HG03025 (cell line): ENCODE measurements at regions not wholly inside any gene's neighbourhood (a gene's known extent, or its start where the extent isn't known, plus 50 kb on each side); places are given as distances from the start of the nearest gene placed in this dataset.

Source experiments
- ATAC-seq: cut with Tn5 transposase; IDR thresholded peaks from one replicate; pipeline ENCODE4 v1.9.1; 2021; ENCODE audit warnings: mild to moderate bottlenecking, moderate library complexity; ENCODE audit not compliant: unreplicated experiment, low FRiP score

DNA sequence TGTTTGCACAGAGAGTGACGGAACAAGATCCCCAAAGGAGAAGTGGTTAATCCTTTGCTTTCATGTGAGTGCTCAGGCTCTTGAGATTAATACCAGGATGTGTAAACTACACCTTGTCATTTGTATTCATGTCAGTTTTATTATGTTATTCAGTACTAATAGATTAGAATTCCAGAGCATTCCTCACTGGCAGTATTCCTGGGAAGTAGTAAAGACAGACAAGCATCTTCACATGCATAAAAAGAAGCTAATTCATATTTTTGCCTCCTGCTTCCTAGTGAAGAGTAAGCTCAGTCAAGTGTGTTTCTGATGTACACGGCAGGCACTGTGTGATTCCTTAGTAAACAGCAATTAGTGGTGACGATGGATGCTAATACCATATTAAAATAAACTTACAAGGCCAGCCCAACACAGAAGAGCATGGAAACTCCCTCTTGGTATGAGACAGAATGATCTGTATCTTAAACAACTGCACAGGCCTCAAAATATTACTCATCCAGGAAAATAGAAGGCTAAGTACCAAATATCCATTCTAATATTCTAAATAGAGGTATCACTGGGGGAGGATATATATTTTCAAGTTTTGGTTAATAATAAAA is 336.8 kb upstream of the MCTP2 start:
- ATAC-seq, result no peak

DNA sequence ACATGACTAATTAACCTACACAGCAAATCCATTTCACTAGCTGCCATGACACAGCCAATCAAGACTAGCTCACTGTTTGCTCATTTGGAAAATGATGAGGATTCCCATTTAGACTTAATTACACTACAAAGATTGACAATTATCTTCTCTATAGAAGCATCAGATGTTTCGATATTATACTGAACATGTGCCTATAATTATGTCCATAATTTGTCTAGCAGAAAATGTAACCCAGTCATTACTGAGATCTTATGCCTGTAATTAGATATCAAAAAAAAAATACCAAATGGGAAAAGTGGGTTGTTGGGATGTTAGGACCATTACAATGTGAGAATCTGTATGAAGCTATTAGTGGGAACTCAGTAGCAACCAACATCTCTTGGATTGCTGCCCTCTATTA is 344.2 kb upstream of the MCTP2 start:
- no peak for ATAC-seq

DNA sequence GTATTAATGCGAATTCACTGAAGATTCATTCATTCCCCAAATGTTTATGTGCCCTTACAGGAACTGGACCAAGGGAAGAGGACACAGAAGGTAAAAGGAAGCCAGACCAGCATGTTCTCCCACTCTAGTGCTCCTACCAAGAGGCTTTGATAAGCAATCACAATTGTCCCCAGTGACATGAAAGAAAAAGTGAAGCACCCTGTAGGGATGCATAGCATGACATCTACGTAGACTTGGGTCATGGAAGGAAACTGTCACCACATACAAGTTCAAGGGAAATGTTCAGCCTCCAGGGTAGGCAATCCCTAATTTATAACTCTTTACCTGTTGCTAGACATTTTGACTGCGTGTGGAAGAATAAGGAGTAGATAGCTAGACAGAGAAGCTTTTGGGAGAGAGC is 348.6 kb upstream of the MCTP2 start:
- ATAC-seq, result no peak

GRCh38 chr15:93882141-93882540 is 349.2 kb upstream of the MCTP2 start:
- ATAC-seq, result no peak

GRCh38 chr15:93881310-93881709 is 350.1 kb upstream of the MCTP2 start:
- ATAC-seq, result no peak

- ATAC-seq, result no peak
These were observed 351.0 kb upstream of the MCTP2 start for GRCh38 chr15:93880358-93880757.

- no peak for ATAC-seq
These were observed 360.8 kb upstream of the MCTP2 start for GRCh38 chr15:93870583-93870982.

GRCh38 chr15:93866948-93867347 is 364.4 kb upstream of the MCTP2 start:
- ATAC-seq, result no peak

DNA sequence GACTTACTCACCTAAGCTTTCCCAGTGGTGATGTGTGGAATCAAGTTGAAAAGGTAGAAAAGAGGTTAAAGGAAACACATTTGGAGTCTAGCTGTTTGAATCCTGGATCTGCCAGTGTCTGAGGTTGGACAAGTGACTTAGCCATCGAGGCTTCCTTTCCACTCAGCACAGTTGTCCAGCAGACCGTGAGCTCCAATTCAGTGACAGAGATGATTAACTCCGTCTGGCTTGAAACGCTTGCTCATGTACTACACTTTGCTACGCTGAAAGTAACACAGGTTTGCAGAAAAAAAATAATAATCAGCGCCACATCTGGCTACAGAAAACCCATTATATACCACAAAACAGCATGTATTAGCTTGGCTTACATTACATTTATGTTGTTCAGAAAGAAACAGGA is 364.9 kb upstream of the MCTP2 start:
- no peak for ATAC-seq

DNA sequence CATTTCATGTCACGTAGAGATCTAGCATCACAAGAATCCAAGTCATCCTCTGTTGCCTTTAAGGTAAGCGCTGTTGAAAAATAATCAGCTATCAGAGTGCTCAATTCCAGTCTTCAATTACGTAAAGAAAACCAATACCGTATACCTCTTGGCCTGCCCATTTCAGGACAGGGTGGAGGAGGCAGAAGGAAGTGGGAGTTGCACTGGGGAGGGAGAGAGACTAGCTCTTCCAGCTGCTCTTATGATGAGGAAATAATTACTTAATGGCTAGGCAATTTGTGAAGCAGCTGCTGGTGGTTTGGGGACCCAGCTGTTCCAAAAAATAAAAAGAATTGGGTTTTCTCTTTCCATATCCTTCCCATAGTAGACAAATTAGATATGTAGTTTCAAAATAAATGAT is 365.8 kb upstream of the MCTP2 start:
- no peak for ATAC-seq

DNA sequence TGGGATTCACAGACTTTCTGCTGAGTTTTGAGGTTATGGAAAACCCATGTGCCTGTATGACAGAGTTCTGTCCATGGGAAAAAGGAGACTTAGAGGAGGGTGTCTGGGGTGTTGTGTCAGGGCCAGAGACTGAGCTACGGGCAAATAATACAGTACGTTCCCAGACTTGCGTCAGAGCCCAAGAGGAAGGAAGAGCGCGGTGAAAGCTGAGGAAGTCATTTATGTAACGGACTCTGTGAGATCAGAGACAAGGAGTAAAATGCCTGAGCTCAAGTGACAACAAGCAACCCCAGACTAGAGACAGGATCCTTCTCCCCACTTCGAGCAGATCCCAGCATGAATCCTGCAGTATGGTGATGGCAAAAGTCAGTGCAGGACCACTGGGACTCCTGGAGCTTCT is 368.6 kb upstream of the MCTP2 start:
- no peak for ATAC-seq

DNA sequence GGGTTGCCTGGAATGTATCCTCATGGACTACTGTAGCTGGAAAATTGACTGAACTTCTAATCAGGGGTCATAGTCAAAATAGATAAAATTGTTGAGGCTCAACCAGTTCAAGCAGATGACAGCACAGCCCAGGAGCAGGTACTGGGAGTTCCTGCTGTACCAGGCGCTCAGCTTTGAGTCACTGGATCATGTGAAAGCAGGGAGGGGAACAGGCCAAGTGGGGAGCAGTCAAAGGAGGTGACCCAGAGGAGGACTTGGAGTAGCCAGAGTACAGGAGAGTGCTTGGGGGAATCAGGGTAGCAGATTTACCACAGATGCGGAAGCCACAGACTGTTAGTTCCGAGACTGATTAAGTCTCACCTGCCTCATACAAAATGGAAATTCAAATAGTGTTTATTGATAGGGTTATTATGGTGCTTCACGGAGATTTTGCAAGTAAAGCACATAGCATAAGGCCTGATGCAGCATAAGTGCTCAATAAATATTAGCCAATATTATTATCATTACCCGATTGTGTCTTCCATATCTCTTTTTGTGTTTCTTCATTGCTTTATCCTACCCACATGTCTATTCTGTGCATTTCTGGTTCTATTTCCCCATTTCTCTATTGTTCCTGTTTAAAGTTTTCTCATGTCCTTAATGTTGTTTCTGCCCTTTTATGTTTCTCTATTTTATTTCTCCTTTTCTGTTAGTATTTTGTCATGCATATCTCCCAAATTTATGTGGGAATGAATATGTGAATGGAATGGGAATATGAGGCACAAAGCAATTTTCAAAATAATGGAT is 369.2 kb upstream of the MCTP2 start:
- ATAC-seq, result no peak

DNA sequence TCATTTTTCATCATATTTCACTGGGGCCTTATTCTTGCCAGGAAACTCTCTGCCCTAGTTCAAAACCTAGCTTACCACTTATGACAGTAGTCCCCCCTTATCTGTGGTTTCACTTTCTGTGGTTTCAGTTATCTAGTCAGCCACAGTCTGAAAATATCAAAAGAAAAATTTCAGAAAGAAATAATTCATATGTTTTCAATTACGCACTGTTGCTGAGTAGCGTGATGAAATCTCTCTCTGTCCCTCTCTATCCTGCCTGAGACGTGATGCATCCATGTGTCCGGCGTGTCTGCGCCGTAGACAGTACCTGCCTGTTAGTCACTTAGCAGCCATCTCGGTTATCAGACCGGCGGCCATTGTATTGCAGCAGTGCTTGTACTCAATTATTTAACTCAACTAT is 369.9 kb upstream of the MCTP2 start:
- ATAC-seq, result no peak

GRCh38 chr15:93860701-93861100 is 370.7 kb upstream of the MCTP2 start:
- no peak for ATAC-seq

GRCh38 chr15:93859176-93859575 is 372.2 kb upstream of the MCTP2 start:
- ATAC-seq, result no peak

- no peak for ATAC-seq
These were observed 376.1 kb upstream of the MCTP2 start for GRCh38 chr15:93855181-93855826.

GRCh38 chr15:93854088-93854487 is 377.3 kb upstream of the MCTP2 start:
- ATAC-seq, result no peak

- no peak for ATAC-seq
These were observed 378.6 kb upstream of the MCTP2 start for GRCh38 chr15:93852761-93853160.

GRCh38 chr15:93848490-93848889 is 382.9 kb upstream of the MCTP2 start:
- no peak for ATAC-seq

DNA sequence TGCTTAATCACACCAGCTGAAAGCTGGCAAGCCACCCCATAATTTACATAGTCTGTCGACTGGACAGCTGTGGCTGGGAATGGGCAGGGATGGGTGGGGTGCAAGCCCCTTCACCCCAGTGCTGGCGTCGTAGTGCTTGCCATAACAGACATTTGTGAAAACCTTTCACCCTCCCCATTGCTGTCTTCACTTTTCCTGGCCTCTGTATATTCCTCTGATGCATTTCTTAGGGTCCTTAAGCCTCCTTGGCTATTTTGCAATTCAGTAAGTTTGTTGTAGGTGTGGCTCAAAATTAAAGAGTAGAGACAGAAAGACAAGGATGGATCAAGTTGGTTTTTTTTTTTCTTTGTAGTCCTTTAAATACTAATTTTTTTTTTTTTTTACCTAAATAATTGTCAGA is 383.3 kb upstream of the MCTP2 start:
- no peak for ATAC-seq

- ATAC-seq, result no peak
These were observed 385.2 kb upstream of the MCTP2 start for GRCh38 chr15:93846148-93846547.

- no peak for ATAC-seq
These were observed 393.9 kb upstream of the MCTP2 start for GRCh38 chr15:93837450-93837849.
